HG02981 (cell line): ENCODE measurements at regions not wholly inside any gene's neighbourhood (a gene's known extent, or its start where the extent isn't known, plus 50 kb on each side); places are given as distances from the start of the nearest gene placed in this dataset.

Experiments used
- ATAC-seq: cut with Tn5 transposase; IDR thresholded peaks from one replicate; pipeline ENCODE4 v1.9.1; 2021; ENCODE audit warnings: mild to moderate bottlenecking, moderate library complexity; ENCODE audit not compliant: unreplicated experiment

DNA sequence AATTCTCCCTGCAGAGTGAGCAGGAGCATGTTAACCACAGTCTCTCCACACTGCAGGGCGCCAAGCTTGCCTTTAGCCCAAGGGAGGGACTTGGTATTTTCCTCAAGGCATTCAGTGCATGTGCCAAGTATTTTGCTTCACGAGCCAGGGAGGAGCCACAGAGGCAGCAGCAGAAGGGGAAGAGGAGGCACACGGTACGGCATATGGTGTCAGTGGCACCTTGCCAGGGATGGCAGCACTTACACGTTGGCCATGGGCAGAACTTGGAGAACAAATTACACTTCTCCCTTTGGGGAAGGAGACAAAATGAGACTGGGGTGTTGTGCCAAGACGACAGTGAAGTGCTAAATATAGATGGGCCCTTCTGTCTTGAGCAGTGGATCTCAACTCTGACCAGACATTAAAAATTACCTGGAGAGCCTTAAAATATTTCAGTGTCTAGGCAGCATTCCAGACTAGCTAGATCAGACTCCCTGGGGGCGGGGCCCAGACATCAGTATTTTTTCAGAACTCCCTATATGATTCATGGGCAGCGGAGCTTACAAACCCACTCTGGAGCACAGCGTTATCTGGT lies 155.8 kb downstream of the DRD1 start:
- ATAC-seq: no peak

DNA sequence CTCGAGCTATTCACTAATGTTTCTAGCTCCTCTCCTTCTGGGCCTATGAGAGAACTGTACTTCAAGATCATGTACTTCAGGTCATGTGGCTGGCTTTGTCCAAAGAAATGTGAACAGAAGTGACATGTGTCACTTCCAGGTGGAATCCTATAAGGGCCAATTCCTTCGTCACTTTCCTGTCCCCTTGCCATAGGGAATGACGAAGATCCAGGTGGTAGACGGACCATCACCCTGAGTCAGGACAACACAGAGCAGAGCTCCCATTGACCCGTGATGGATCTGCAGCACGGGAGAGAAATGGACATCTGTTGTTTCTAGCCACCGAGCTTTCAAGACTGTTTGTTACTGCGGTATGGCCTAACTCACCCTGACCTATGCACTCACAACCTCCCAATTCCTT lies 157.0 kb downstream of the DRD1 start:
- ATAC-seq: no peak

DNA sequence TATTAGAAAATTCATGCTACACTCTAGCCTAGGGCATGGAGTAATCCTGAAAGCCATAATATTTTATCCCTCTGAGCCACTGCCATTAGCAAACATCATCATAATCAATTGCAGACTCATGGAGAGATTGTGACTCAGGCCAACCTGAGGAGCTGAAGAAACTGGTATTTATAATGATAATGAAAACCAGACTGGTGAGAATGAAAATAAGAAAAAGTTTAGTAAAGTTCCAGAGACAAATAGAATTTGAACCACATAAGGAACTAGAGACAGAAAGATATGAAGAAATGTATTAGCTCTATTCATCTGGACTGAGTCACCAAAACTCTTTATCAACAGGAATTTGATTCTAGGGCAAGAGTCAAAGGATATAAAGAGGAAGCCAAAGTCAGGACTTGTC lies 158.7 kb downstream of the DRD1 start:
- ATAC-seq: no peak

DNA sequence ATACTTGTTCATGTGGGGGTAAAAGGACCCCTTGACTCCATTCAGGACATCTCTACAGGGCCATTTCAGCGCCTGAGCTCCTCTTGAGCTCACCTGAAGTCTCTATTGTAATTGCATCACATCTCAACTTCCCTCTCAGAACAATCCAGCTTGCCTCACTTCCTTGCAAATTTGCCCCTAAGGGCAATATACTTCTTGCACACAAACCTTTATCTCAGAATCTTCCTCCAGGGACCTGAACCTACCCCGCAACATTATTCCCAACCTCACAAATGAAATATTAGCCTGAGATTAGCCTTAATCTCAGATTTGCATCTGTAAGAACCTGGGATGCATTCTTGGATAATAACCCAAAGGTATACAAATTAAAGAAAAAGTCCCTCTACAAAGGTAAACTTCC lies 159.2 kb downstream of the DRD1 start:
- no peak for ATAC-seq

DNA sequence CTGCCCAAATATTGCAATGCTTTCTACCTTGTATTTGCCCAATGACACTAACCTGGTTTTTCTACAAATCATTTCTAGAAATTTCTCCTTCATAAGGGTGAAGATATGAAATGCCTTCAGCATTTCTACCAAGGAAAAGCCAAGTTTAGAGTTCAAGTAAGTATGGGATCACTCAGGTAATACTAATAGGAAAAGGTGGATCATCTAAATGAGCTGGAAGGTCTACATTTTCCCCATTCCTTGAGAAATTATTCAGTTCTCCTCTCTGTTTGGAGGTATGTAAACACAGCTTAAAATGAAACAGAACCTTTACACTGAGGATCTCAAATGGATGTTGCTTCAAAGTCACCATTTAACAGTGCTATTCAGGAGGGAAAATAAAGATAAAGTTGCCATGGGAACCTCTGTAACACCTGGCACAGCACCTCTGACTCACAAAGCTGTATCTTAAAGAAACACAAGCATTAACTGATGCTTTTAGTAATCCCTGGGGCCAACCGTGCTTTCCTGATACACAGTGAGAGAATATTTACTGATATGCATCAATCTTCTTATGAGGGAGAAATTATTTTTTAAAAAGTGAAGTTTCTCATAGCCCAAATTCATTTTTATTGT lies 161.3 kb downstream of the DRD1 start:
- ATAC-seq: no peak

DNA sequence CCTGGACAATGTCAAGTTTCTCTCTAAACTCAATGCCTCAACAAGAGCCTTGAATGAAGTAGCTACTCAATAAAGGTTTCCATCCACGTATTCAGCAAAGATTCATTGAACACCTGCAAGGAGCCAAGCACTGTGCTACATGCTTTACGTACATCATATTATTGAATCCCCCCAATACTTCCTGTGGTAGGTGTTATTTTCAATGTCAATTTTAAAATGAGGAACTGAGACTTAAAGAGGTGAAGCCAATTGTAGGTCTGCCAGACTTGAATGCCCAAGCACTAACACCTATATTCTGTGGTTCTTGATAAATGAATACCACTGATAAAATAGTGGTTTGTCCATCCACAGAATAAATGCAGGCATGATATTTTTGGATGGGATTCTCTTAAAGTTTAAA lies 162.3 kb downstream of the DRD1 start:
- ATAC-seq: no peak

DNA sequence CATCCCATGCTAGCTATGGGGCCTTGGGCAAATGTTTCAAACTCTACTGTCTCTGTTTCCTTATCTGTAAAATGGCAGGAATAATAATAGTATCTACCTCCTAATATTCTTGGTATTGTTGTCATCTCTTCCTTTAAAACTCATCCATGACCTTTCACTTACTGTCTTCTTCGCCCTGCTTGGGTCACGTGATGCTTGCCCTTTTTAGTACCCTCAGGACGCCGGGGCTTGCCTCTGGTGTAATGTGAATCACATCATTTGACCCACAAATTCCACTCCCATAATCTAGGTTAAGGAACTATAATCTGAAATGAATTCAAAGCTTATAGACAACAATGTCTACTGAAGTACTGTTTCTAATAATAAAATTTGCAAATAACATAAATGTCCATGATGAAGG lies 162.7 kb downstream of the DRD1 start:
- ATAC-seq: no peak

DNA sequence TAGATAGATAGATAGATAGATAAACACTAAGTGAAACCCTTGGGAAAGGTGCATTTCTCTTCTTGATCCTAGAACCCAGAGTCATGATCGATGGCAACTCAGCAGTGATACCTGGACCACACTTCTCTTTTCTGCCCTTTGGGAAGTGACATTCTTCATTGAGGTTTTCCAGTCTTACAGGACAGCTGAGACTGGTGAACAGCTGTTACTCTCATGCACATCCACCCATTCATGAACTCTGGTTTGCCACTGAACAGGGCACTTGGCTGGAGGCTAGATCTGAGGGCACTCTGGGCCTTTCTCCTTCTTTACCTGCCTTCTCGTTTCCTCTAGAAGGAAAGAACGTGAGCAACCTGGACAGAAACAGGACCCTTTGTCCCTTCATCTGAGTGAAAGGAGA lies 164.5 kb downstream of the DRD1 start:
- ATAC-seq: no peak

DNA sequence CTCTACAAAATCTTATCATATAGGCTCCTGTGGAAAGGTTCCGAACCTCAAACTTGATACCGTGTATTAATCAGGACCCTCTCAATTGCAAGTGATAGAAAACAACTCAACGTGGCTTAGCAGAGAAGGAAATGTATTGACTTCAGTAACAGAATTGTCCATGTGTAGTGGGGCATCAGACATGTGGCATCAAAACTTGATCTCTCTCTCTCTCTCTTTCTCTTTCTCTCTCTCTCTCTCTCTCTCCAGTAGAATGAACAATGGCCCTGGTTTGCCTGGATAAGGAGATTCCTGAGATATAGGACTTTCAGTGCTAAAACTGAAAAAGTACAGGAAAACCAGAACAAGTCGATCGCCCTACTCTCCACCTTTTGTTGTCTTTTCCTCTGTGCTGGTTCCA lies 168.2 kb downstream of the DRD1 start:
- ATAC-seq: no peak

DNA sequence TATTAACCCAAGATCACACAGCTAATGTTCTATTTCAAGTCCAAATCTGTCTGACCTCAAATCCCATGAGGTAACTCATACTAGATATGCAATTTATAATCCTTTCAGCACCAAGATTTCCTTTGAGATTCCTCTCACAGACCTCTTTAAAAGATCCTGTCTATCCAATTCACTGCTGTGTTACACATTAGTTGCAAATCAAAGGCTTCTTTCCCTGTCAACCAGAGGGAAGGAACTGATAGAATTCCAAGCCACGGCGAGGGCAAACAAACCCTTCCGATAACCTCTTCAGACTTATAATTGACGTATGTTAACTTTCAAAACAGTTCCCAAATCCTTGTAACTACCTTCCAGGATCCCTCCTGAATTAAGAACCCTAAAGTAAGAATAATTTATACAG lies 168.9 kb downstream of the DRD1 start:
- ATAC-seq: no peak

DNA sequence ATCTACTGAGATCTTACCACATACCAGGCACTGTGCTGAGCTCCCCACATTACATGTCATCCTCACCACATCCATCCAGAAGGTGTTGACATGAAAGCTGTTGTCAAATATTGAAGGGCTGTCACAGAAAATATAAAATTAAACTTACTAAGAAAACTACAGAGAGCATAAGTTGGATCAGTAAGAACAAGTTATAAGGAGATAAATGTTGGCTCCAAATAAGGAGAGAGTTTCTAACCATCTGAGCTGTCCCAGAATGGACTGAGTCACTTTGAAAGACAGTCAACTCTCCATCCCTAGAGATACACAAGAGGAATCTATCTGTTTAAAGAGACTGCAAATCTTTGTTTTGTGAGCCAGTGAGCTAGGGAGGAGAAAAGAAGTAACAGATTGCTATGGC lies 169.8 kb downstream of the DRD1 start:
- ATAC-seq: no peak

DNA sequence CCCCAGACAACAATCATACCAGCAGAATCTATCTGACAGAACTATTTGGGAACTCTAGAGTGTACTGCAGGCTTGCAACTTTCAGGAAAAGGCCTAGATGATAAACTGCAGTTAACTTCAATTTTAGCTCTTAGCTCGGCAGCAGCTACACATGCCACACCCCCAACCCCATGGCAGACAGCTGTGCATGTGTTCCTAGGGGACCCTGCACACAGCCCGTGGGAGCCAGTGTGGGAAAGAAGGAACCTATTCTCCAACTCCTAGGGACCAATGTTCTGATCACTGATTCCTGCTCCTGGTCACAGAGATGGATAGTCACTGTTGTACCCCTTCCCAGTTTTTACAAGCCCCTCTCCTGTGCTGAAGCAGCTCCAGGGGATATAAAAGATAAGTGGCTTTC lies 179.6 kb downstream of the DRD1 start:
- no peak for ATAC-seq

DNA sequence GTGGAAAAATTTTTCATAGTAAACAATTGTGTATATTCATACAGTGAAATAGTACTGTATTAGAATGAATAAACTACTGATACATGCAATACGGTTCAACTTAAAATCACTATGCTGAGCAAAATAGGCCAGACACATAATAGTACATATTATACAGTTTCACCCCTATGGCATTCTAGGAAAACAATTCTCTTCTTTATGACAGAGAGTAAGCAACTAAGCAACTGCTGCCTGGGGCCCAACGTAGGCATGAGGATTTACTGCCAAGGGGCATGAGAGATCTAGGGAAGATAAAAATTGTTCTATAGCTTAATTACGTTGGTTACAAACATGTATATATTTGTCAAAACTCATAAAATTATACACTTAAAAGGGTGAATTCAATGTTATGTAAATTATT lies 180.2 kb downstream of the DRD1 start:
- no peak for ATAC-seq

DNA sequence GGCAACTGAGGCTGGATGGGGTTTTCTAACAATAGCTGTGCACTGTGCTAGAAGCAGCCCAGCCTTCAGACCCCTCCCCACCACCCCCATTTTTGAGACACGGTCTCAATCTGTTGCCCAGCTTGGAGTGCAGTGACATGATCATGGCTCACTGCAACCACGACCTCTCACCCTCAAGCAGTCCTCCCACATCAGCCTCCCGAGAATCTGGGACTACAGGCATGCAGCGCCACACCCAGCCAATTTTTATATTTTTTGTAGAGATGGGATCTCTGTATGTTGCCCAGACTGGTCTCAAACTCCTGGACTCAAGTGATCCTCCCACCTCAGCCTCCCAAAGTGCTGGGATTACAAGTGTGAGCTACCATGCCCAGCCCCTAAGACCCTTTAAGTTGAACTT lies 182.5 kb downstream of the DRD1 start:
- no peak for ATAC-seq

DNA sequence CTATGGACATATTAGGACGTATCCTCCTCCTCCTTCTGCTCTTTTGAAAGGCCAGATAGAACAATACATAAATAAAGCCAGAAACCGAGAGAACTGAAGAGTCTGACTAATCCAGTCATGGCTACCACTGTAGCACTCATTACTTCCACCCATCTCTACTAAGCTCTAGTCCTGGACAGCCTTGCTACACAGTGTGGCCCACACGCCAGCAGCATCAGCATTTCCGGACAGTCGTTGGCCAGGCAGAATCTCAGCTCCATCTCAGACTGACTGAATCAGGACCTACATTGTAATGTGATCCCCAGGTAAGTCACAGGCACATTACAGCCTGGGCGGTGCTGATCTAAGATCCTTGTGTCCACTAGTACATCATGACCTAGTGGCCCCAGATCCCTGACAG lies 182.9 kb downstream of the DRD1 start:
- no peak for ATAC-seq

DNA sequence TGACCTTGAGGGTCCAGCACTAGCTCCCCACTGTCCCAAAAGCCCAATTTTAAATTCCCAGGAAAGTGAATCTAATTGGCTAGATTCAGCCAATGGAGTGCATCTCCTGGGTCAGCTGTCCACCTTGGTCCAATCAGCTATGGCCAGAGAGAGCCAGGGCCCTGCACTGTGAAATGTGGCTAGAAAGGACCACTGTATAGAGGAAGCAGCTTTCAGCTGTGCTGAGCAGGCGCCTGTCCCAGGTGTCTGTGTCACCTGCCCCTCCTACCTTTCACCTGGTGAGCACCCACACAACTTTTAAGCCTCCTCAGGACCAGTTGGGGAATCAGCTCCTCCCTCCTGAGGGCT lies 186.2 kb downstream of the DRD1 start:
- ATAC-seq: no peak

DNA sequence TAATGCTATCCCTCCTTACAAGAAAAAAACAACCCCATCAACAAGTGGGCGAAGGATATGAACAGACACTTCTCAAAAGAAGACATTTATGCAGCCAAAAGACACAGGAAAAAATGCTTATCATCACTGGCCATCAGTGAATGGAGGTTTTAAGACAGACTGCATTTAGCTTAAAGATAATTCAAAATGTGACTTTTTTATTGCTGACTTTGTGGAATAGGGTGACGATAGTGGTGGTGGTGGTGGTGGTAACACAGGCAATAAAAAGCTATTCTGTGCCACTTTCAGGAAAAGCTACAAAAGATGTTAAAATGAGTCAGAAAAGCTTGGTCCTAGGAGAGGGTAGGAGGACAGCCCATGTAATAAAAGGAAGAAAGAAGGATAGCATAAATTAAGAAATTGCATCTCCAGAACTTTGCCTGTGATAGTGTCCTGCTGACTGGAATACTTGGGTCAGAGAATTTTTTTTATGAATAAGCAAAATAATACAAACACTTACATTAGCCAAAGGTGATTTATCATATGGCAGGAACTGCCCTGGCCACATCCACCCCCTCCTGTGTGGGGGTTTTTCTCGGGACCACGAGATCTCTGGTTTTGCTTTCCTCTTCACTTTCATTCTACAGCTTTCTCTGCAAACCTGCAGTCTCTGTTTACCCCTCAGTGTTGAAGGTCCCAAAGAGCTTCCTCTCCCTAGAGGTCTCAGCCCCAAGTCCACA lies 186.7 kb downstream of the DRD1 start:
- ATAC-seq: no peak

DNA sequence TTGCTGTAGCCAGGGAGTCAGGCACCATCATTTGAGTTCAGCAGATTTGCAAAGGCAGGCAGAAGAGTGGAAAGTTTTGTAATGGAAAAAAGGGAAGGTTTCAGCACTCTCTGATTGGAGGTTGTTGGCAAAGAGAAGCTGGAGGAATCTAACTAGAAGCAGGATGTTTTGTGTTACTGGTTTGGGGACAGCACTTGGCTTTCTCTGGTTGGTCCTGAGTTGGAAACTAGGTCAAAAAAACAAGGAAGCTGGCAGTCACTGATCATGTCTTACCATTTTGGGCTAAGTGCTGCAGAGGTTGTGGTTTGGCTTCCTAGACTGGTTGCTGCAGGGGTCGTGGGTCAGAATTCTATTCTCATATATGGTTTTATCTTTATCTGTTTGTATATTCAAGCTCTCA lies 189.8 kb downstream of the DRD1 start:
- ATAC-seq: no peak

DNA sequence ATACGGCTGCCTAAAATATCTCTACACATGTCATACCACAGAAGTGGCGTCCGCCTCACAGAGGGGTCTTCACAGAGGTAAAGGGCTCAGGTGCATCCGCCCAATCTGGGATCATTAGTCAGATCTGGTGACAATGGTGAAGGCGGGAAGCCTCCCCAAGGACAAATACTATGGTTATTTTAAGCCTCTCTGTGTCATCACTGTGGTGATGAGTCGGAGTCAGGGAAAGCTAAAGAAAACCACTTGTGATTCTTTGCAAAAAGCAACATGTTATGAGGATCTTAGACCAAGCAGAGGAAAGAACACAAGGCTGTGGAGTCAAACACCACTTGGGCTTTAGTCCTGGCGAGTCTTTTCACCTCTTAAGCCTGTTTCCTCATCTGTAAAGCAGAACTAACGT lies 190.4 kb downstream of the DRD1 start:
- ATAC-seq: no peak

DNA sequence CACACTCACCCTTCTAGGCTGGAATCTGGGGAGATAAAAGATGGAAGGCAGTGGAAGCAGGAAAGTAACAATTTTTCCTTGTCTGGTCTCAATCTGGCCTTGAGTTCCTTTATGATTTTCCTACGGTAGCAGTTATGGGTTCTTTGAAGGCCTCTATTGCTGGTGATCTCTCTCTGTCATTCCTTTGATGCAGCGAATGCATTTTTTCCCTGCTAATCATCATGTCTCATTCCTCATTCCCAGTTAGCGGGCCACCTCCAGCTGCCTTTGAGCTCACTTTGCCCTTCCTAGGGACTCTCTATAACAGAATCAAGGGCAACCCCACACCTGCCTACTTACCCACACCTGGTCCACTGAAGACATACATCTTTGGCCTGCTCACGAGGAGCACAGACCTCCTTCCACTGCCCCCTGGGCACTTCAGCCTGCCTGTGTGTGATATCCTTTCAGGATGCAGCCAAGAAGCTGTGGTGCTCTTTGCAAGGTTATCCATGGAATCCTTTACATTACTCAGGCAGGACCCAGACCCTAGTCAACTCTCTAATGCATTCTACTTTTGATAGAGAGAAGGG lies 191.7 kb downstream of the DRD1 start:
- ATAC-seq: no peak

DNA sequence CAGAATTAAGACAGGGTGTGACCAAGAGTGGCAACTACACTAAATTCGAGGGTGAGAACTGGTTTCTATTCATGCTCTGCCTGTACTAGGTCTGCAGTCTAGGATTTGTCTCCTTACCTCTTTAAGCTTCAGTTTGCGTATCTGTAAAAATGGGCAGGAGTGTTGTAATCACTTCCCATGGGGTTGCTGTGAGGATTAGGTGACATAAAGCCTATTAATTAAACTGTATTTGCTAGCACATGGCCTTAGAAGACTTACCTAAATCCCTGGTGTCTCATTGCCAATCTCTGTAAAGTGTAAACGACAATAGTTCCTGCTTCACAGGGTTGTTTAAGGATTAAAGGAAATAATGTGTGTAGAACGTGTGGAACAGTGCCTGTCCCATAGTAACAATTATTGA lies 193.6 kb downstream of the DRD1 start:
- no peak for ATAC-seq

DNA sequence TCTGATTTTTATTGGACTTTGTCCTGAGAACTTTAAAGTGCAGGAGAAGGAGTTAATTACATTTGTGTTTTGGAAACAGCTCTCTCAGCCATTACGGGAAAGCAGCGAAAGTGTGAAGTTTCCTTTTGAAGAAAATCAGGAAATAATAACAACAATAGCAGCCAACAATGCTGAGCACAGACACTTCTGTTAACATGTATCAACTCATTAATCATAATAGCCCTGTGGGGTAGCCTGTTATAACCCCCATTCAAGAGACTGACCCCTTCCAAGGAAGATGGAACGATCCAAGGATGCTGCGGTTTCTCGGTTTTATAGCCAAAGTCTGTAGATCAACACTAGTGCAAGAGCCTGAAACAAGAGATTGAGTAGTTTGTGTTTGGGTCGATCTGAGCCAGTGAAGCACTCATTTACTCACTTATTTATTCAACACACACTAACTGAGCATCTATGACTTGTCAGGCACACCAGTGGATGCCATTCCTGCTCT lies 195.5 kb downstream of the DRD1 start:
- ATAC-seq: no peak
